ENCODE measurements at regions not wholly inside any gene's neighbourhood (a gene's known extent, or its start where the extent isn't known, plus 50 kb on each side); places are given as distances from the start of the nearest gene placed in this dataset.

- no peak for TF ChIP-seq CTCF (IDR thresholded peaks at IDR 0.05; ENCODE audit: extremely low read depth, insufficient read depth, missing control alignments)
- in situ Hi-C loops (cut with MboI; ENCODE audit: low pct_unique_long_range_greater_than_20kb, low sequenced_read_pairs, unreplicated experiment), result no loop called here
- DNase-seq (ENCODE audit: low spot score), result no peak
These were observed 111.9 kb downstream of the ZBTB18 start for GRCh38 chr1:244162786-244163530.

GRCh38 chr1:244163861-244164510, 112.9 kb downstream of the ZBTB18 start:
- DNase-seq (ENCODE audit: low spot score), result no peak
- TF ChIP-seq CTCF (IDR thresholded peaks at IDR 0.05; ENCODE audit: extremely low read depth, insufficient read depth, missing control alignments), result no peak
- in situ Hi-C loops (cut with MboI; ENCODE audit: low pct_unique_long_range_greater_than_20kb, low sequenced_read_pairs, unreplicated experiment), result no loop called here

- in situ Hi-C loops (cut with MboI; ENCODE audit: low pct_unique_long_range_greater_than_20kb, low sequenced_read_pairs, unreplicated experiment), result no loop called here
- no peak for TF ChIP-seq CTCF (IDR thresholded peaks at IDR 0.05; ENCODE audit: extremely low read depth, insufficient read depth, missing control alignments)
- DNase-seq (ENCODE audit: low spot score), result no peak
These were observed 113.4 kb downstream of the ZBTB18 start for GRCh38 chr1:244164511-244164890.

GRCh38 chr1:244165021-244165420, 113.9 kb downstream of the ZBTB18 start:
- in situ Hi-C loops (cut with MboI; ENCODE audit: low pct_unique_long_range_greater_than_20kb, low sequenced_read_pairs, unreplicated experiment), result no loop called here
- TF ChIP-seq CTCF (IDR thresholded peaks at IDR 0.05; ENCODE audit: extremely low read depth, insufficient read depth, missing control alignments), result no peak
- no peak for DNase-seq (ENCODE audit: low spot score)

- no peak for DNase-seq (ENCODE audit: low spot score)
- TF ChIP-seq CTCF (IDR thresholded peaks at IDR 0.05; ENCODE audit: extremely low read depth, insufficient read depth, missing control alignments), result no peak
- in situ Hi-C loops (cut with MboI; ENCODE audit: low pct_unique_long_range_greater_than_20kb, low sequenced_read_pairs, unreplicated experiment), result no loop called here
These were observed 114.6 kb downstream of the ZBTB18 start for GRCh38 chr1:244165701-244166100.

- in situ Hi-C loops (cut with MboI; ENCODE audit: low pct_unique_long_range_greater_than_20kb, low sequenced_read_pairs, unreplicated experiment), result no loop called here
- no peak for TF ChIP-seq CTCF (IDR thresholded peaks at IDR 0.05; ENCODE audit: extremely low read depth, insufficient read depth, missing control alignments)
- no peak for DNase-seq (ENCODE audit: low spot score)
These were observed 120.3 kb downstream of the ZBTB18 start for GRCh38 chr1:244171241-244171985.
